Kidney glomerular epithelial cell (primary cell): ENCODE measurements at regions not wholly inside any gene's neighbourhood (a gene's known extent, or its start where the extent isn't known, plus 50 kb on each side); places are given as distances from the start of the nearest gene placed in this dataset.
A peak's percentile ranks its signal among the peaks of the same experiment; 100 is the strongest.
"Not testable (repeated sequence)": the region's sequence is repeated elsewhere in the genome, so short reads cannot be mapped to it uniquely, and the experiment has no call there.

Experiments
- DNase-seq: peaks from one replicate; lab custom pipeline; 2025; lab: John Stamatoyannopoulos, UW

DNA sequence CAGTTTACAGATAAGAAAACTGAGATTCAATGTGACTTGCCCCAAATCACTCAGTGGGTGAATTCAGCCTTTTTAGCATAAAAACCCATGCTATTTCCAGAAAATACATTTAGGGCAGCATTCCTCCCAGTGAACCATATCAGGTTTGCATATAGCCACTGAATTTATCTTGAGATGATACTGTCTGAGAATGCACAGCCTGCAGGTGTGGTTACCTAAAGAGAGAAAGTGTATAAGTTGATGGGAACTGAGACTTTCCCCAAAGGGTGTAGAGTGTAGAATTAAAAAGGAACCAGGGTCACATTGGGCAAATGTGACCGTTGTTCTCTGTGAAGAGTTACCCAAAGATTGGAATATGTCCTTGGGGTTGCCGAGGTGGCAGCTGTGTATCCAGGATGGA is 100.0 kb upstream of the PIK3R1 start:
- DNase-seq: no peak

DNA sequence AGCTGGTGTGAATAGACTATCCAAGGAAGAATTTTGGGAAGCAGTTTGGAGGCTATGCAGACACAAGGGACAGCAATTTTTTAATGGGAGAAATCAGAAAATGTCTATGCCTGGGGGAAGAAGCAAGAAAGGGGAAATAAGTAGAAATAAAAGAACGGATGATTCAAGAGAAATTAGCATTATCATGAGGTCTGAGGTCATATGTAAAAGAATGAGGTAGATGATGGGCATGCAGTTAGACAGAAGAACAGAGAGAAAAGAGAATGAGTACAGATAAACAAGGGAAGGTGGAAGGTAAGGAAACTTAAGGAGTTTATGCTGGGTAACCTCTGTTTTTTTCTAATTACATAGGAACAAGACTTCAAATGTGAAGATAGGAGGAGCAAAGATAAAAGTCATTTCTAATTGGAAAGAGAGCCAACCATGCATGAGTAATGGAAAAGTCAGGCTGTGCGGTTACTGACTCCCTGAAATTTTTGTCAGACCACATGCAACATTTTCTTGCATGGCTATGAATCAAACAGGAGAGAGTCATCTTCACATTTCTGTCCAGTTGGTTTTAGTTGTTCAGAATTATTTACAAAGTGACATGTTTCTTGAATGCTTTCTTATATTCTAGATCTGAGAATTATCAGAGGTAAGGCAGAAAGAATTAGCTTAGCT is 101.0 kb upstream of the PIK3R1 start:
- peak; percentile 71 for DNase-seq

DNA sequence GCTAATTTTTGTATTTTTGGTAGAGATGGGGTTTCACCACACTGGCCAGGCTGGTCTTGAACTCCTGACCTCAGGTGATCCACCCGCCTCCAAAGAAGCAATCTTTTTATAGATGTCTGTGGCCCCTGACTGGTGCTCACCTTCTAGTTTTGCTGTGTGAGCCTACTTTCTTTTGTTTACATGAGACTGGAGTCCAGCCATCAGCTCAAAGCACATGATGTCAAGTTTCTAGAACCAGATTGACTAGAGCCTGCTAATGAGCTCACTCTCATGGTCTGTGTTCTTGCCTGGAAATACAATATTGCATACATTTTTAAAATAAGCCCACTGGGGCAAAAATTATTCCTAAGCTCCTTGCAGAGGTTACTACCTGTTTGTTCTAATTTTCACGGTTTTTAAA is 102.9 kb upstream of the PIK3R1 start:
- no peak for DNase-seq

DNA sequence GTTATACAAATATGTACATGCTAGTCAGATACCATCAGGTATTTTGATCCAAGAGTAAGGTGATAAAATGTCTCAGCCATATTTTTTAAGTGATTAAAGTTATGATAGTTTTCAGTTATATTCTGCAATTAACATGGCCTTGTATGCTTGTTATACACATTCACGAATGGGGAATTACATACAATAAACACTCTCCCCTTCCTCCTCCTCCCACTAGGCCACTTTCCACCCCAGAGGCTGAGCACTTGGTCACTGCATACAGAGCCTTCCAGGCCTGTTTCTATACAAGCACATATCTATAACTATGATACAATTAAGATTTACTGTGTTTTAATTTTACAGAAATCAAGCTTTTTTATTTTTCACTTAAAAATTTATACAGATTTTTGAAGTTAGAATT is 104.7 kb upstream of the PIK3R1 start:
- DNase-seq: no peak

DNA sequence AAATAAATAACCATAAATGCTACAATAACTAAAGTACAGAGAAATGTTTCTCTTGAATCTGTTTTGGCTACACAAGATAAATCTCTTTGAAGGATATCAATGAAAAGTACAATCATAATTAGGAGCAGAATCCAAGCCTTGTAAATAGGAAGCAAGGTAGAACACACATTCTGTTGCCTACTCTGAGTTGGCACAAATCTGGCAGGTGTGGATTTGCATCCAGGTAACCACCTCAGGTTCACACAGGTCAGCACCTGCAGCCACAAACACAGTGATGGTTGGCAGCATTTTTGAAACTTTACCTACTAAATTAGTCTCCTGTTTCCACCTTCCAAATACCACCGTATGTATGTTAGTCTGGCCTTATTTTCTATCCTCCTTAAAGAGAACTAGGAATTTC is 105.3 kb upstream of the PIK3R1 start:
- DNase-seq: no peak

- not testable (repeated sequence) for DNase-seq
Measured at GRCh38 chr5:68104217-68104616, 111.3 kb upstream of the PIK3R1 start.

DNA sequence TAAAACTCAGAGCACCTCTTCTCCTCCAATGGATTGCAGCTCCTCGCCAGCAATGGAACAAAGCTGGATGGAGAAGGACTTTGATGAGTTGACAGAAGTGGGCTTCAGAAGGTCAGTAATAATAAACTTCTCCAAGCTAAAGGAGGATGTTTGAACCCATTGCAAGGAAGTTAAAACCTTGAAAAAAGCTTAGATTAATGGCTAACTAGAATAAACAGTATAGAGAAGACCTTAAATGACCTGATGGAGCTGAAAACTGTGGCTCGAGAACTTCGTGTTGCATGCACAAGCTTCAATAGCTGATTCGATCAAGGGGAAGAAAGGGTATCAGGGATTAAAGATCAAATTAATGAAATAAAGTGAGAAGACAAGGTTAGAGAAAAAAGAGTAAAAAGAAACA is 112.3 kb upstream of the PIK3R1 start:
- DNase-seq: not testable (repeated sequence)

DNA sequence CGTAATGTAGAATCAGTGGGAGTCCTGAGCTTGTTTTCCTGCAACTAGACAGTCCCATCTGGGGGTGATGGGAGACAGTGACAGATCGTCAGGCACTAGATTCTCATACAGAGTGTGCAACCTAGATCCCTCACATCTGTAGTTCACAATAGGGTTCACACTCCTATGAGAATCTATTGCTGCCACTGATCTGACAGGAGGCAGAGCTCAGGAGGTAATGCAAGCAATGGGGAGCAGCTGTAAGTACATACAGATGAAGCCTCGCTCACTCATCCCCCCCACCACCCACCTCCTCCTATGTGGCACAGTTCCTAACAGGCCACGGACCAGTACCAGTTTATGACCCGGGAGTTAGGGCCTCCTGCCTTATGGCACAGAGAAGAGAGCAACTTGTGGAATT is 116.2 kb upstream of the PIK3R1 start:
- DNase-seq: no peak

GRCh38 chr5:68093455-68094159 is 121.9 kb upstream of the PIK3R1 start:
- no peak for DNase-seq

GRCh38 chr5:68088302-68088701 is 127.3 kb upstream of the PIK3R1 start:
- no peak for DNase-seq

DNA sequence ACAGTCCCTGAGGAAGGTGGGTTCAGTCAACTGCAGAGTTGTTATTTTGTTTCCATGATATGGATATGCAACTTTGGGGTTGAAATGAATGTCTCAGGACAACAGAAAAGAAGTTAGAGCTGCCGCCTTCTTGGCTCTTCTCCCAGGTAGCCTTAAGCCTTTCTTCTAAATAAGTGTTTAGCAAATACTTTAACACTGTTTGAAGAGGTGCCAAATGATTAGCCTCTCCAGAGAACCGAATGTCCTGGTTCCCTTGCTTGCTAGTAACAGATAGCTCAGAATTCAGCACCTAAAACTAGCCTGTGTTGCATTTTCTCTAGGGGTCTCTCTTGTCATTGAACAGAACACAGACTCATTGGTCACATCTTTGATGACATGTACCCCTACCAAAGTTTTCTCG is 127.7 kb upstream of the PIK3R1 start:
- no peak for DNase-seq

DNA sequence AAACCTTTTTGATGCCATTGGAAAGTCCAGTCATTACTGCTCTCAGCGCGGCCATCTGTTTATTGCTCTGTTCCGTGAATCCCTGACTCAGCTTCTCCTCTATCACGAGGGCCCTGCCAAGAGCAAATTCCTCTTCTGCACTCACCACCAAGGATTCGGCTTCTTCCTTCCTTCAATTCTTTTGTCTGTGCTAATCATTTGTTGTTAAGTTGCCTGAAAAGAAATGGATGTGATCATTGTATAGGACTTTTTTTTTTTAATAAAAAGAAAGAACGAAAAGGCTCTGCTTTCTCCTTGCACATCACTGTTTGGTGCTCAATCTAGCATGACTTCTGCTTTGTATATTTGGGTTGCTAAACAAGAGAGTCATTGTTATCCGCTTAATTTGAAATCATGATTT is 128.7 kb upstream of the PIK3R1 start:
- DNase-seq: no peak

- no peak for DNase-seq
Measured at GRCh38 chr5:68086439-68086838, 129.1 kb upstream of the PIK3R1 start.

GRCh38 chr5:68084396-68084795 is 131.2 kb upstream of the PIK3R1 start:
- DNase-seq: no peak

DNA sequence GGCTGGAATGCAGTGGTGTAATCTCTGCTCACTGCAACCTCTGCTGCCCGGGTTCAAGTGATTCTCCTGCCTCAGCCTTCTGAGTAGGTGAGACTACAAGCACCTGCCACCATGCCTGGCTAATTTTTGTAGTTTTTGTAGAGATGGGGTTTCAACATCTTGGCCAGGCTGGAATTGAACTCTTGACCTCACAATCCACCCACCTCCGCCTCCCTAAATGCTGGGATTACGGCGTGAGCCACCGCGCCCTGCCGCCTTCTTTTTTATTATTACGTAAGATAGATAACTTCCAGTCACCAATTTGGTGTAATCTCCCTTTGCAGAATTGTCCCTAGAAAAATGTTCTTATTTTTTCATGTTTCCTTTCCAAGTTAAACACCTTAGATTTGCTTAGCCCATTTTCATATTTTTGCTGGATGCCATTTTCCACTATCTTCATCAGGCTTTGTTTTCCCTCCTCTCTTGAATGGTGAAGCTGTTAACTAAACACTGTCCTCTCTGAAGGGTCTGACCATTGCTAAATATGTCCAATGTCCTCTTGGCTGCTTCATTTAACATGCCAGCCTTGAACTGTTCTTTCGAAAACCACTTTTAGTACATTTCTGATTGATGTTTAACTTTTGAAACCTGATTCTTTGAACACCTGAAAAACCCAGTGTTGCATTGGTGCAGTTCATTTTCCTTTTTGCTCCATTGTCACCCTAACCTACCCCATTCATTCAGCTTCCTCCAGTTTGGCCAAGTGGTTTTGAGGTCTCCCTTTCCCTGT is 135.1 kb upstream of the PIK3R1 start:
- no peak for DNase-seq

- DNase-seq: no peak
Measured at GRCh38 chr5:68077349-68077894, 138.1 kb upstream of the PIK3R1 start.

- no peak for DNase-seq
Measured at GRCh38 chr5:68074633-68075032, 140.9 kb upstream of the PIK3R1 start.

GRCh38 chr5:68074048-68074632 is 141.4 kb upstream of the PIK3R1 start:
- DNase-seq: no peak

- DNase-seq: no peak
Measured at GRCh38 chr5:68071736-68072135, 143.8 kb upstream of the PIK3R1 start.

GRCh38 chr5:68071282-68071632 is 144.3 kb upstream of the PIK3R1 start:
- DNase-seq: no peak

DNA sequence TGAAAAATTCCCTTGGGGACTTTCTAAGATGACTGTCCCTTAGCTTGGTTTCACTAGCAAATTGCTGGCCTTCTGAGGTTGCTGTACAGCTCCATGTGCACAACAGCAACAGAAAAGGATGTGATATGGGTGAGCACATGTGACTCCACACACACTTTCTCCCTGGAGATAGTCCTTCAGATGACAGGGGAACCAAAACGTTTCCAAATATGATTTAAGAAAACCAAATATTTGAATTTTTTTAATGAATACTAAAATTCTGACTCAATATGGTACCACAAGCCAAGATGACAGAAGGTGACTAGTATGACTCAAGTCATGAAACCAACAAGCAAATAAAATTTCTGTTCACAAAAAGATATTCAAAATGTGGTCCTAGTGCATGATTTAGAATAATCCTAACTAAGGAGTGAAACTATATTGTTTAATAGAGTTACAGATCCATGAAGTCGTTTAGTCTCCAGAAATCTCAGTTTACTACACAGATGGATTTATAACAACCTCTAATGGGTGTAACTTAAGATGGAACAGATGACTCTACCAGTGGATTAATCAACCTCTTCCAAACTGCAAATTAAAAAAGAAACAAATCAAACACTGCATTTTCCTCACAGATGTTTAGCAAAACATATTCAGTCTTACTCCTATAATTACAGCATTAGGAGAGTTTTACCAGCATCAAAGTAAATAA is 144.8 kb upstream of the PIK3R1 start:
- DNase-seq: no peak
